Stimulated activated naive CD4-positive, alpha-beta T cell treated with Interleukin-2 at 50 U/mL for 16 hours (primary cell): ENCODE measurements at regions not wholly inside any gene's neighbourhood (a gene's known extent, or its start where the extent isn't known, plus 50 kb on each side); places are given as distances from the start of the nearest gene placed in this dataset.

Source experiments
- DNase-seq: peaks from one replicate; lab custom pipeline; 2025; lab: John Stamatoyannopoulos, UW

DNA sequence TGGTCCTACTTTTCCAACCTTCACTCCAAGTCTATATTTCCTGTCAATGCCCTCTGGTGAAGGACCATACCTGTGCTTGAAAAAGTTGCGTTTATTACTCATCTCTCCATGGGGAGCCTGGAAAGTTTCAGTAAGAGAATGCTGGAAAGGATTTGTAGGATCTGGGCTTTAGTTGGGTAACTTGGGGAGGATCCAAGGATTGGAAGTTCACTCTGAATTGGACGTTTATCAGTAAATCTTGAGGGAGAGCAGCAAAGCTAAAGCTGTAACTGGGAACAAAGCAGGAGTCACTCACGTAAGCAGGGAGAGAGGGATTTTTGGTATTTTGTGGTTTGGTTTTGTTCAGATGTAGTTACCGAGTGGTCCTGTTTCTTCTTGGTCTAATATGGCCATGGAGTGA, 51.4 kb upstream of the NPVF start:
- no peak for DNase-seq

DNA sequence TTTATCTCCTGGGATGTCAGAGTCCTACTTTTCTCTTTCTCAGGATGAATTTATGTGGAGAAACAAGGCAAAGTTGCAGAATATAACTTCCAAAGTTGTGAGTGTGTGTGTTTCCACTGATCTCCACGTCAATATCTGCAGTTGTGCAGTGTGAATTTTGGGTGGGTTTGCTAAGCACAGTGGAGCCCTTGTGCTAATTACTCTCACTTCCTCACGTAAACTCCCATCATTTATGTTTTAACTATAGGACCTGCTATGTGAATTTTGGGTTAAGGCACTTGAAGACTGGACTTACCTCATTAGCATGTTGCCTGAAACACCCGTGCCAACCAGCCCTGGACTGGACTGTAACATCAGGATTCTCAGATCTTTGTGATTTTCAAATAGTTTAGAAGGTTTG, 51.9 kb upstream of the NPVF start:
- DNase-seq, result no peak

DNA sequence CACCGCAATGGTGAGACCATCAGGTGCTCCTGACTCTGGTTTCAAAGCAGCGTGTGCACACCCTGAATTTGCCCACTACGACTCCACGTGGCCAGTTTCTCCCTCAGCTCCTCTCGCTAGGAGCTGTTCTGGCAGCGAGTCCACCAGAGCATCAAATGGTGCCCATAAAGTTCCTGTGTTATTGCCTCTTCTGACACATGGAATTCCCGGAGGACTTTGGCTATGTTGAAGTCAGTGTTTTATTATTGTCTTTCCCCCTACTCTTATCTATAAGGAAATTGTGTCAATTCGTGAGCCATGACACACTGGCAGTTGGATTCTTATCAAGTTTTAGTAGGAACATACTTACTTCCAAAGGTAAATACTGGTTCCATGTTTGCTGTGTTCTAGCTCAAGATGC, 53.9 kb upstream of the NPVF start:
- DNase-seq, result no peak

- DNase-seq, result no peak
Measured at GRCh38 chr7:25286756-25287155, 58.5 kb upstream of the NPVF start.

DNA sequence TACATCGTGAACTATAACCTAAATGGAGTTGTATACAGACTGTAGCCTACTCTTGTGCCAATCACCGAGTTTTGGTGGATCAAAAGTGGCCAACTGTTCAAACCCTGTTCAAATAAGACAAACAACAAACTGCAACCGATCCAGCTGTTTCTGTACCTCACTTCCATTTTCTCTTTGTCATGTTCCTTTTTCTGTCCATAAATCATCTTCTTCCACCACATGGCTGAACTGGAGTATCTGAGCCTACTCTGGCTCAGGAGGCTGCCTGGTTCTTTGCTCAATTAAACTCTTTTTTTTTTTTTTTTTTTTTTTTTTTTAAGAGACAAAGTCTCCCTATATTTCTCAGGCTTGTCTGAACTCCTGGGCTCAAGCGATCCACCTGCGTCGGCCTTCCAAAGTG, 59.0 kb upstream of the NPVF start:
- no peak for DNase-seq

- DNase-seq, result no peak
Measured at GRCh38 chr7:25288556-25289307, 60.4 kb upstream of the NPVF start.

- no peak for DNase-seq
Measured at GRCh38 chr7:25289518-25289917, 61.2 kb upstream of the NPVF start.

- DNase-seq, result no peak
Measured at GRCh38 chr7:25294624-25295023, 66.3 kb upstream of the NPVF start.

- DNase-seq, result no peak
Measured at GRCh38 chr7:25295387-25295786, 67.1 kb upstream of the NPVF start.

GRCh38 chr7:25296086-25296485, 67.8 kb upstream of the NPVF start:
- DNase-seq, result no peak

- DNase-seq, result no peak
Measured at GRCh38 chr7:25297278-25297677, 69.0 kb upstream of the NPVF start.

DNA sequence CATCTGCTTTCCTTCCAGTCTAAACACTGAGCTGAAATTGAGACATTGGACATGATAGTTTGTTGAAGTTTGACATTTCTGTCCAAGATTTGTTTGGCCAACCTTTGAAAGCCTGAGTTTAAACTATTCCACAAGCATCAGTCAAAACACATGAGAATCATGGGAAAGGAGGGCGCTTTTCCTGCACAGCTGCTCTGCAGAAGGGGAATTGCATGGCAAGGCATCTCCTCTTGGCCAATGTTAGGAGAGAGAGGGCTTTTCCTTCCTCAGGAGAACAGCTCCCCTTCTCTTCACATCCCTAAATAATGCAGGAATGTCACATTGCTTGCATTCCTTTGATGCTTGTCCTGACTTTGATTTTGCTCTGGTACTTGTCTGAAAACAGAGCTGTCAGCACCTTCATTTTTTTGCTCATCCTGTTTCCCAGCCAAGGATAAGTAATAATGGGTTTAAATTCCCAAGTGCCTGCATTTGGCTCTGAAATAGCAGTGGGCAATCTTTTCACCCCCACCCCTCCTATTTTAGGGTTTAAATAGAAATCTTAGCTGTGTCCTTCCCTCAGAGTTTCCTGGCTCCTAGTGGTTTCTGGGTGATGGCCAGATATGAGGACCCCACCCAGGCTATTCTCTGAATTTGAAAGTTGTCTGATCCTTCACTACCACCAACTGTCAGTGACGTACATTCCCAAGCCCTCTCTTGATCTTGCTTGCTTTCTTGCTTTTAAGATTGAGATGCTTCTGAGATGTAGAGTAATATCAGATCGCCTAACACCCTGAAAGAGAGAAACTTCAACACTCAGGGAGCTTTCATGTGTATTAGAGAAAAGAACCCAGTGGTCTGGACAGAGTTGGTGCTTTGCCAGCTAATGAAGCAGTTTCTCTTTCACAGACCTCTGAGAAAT, 75.2 kb upstream of the NPVF start:
- no peak for DNase-seq

GRCh38 chr7:25304691-25305090, 76.4 kb upstream of the NPVF start:
- no peak for DNase-seq

DNA sequence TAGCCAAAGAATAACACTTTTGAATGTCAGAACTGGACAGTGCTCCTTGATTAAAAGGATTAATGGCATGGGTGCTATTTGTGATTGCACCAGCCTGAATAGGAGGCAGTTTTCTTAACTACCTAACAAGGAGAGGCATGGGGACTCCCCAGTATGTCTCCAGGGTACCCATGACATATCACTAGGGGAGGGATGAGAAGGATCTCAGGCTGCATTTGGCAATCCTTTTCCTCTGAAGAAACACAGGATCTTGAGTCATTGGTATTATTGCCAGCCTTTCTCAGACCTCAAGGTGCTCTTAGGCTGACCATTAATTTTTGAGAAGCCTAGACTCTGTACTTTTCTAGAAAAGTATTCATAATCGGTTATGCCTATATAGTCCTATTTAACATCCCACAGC, 77.5 kb upstream of the NPVF start:
- DNase-seq, result no peak

DNA sequence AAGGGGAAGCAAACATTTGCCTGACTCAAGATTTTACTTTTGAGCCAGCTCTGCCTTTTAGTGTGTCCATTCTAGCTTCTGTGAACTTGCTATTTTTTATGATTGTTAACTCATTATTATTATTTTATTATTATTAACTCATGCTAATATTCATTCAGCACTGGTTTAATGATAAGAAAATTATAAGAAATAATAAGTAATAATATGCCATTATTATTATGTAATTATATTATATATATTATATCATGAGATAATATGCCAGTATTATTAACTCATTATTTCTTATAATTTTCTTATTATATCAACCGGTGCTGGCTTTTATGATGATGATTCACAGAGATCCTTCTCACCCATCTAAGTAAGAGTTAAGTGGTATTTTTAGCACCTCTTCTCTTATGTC, 79.3 kb upstream of the NPVF start:
- DNase-seq, result no peak

DNA sequence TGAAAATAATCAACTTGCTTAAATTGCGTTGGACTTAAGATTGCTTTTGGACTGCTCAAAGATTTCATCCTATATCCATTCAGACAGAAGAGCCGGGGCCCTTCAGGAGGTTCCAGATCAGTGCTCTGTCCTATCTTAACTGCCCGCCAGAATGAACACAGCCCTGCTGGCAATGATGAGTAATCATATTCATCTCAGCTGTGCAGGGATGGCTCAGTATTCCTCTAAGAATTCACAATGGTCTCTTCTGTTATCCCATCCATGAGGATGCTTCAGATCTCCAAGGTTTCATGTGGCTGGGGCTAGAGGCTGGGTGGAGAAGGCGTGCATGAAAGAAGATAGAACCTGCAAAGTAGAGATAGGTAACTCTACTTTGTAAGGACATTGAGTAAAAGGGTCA, 80.0 kb upstream of the NPVF start:
- DNase-seq, result no peak

GRCh38 chr7:25308906-25309705, 80.8 kb upstream of the NPVF start:
- DNase-seq, result no peak

DNA sequence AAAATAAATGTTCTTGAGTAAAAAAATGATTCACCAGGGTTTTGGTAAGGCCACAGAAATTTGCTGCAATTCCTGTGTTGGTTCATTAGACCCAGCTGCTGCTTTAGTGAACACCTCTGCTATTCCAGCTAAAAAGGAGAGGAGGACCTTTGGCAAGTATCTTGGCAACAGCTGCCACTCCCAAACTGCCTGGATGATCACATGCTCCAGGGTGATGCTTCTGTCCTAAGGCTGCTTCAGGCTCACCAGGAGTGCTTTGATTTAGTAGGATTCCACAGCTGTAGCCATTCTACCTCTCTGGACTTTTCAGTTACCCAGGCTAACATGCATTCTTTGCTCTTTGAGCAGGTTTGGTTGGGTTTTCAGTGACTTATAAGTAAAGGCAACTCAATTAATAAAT, 82.6 kb upstream of the NPVF start:
- no peak for DNase-seq

- DNase-seq, result no peak
Measured at GRCh38 chr7:25311346-25311745, 83.1 kb upstream of the NPVF start.

DNA sequence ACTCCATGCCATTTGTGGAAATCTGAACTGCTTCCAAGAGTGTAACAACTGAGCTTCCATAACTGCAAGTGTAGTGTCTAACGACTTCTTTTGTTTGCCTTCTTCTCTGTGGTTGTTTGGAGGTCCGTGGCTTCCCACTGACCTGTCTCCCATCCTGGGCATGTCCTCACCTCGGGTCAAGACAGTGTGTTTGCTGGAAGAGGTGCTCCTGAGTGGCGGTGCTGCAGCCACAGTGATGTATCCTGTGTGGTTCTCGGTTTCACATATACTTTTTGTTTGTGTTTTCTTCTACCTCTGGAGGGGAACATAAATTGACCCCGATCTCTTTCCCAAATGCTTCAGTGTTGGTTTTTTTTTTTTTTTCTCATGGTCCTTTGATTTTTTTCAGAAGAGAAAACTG, 84.7 kb upstream of the NPVF start:
- DNase-seq, result no peak

DNA sequence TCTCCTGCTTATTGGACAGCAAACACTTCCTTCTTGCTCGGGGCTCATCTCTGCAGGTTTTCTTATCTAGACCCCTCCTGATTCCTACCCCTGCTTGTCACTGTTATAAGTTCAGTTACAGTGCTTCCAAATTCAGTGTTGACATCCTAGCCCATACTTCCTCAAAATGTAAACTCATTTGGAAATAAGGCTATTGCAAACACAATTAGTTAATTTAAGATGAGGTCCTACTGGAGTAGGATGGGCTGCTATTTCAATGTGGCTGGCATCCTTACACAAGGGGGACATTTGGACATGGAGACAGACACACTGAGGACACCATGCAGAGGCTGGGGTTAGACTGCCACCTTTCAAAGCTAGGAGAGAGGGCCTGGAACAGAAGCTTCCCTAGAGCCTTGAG, 85.2 kb upstream of the NPVF start:
- DNase-seq, result no peak

GRCh38 chr7:25314094-25314730, 85.9 kb upstream of the NPVF start:
- DNase-seq, result no peak
